Endothelial cell (in vitro differentiated cells): ENCODE measurements at regions not wholly inside any gene's neighbourhood (a gene's known extent, or its start where the extent isn't known, plus 50 kb on each side); places are given as distances from the start of the nearest gene placed in this dataset.

Experiments
- DNase-seq: peaks from one replicate; pipeline ENCODE4 v3.0.0; 2021; ENCODE audit warnings: low spot score
- H3K27ac Mint-ChIP-seq: one replicate; pipeline ENCODE4 v1.8.0; 2021; ENCODE audit warnings: mixed read lengths, inconsistent platforms; ENCODE audit not compliant: unreplicated experiment
- H3K27me3 Mint-ChIP-seq: one replicate; pipeline ENCODE4 v1.8.0; 2021; ENCODE audit warnings: mild to moderate bottlenecking, moderate library complexity, mixed read lengths, inconsistent platforms; ENCODE audit not compliant: unreplicated experiment
- H3K36me3 Mint-ChIP-seq: one replicate; pipeline ENCODE4 v1.8.0; 2021; ENCODE audit warnings: mild to moderate bottlenecking, low read depth, mixed read lengths, inconsistent platforms; ENCODE audit not compliant: unreplicated experiment
- H3K4me1 Mint-ChIP-seq: one replicate; pipeline ENCODE4 v1.8.0; 2021; ENCODE audit warnings: mild to moderate bottlenecking, mixed read lengths, inconsistent platforms; ENCODE audit not compliant: unreplicated experiment
- H3K4me3 Mint-ChIP-seq: one replicate; pipeline ENCODE4 v1.8.0; 2021; ENCODE audit warnings: mild to moderate bottlenecking, mixed read lengths, inconsistent platforms; ENCODE audit not compliant: unreplicated experiment
- H3K9me3 Mint-ChIP-seq: one replicate; pipeline ENCODE4 v1.8.0; 2021; ENCODE audit warnings: mixed read lengths, inconsistent platforms; ENCODE audit not compliant: unreplicated experiment
- CTCF ChIP-seq: fragments of 200-600 bp; sonication (generic); IDR thresholded peaks from one replicate; pipeline ENCODE4 v1.5.0; 2021; ENCODE audit warnings: antibody characterized with exemption; ENCODE audit not compliant: unreplicated experiment

DNA sequence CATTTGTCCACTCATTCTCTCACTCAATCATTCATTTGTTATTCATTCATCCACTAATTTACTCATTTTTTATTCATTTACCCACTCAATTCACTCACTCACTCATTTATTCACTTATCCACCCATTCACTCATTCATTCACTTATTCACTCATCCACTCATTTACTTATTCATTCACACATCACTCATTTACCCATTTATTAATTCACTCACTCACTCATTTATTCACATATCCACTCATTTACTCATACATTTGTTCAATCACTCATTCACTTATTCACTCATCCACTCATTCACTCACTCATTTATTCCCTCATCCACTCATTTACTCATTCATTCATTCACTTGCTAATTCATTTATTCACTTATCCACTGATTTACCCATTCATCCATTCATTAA is 129.1 kb downstream of the TTLL2 start:
- Mint-ChIP-seq H3K4me1 (peaks cover 9% of the 10 kb centered on the region), H3K9me3 (no peaks in the 10 kb centered on the region), H3K27ac (no peak overlapping the region), H3K27me3 (no peaks in the 10 kb centered on the region), H3K4me3 (no peak overlapping the region), H3K36me3 (peaks cover 3% of the 10 kb centered on the region)
- no peak for DNase-seq
- no peak for TF ChIP-seq CTCF

- DNase-seq, result no peak
- Mint-ChIP-seq H3K27me3 (no peaks in the 10 kb centered on the region), H3K4me3 (no peak overlapping the region), H3K4me1 (peaks cover 9% of the 10 kb centered on the region), H3K9me3 (no peaks in the 10 kb centered on the region), H3K36me3 (peaks cover 3% of the 10 kb centered on the region), H3K27ac (no peak overlapping the region)
- no peak for TF ChIP-seq CTCF
Measured at GRCh38 chr6:167455371-167455770, 130.5 kb downstream of the TTLL2 start.

DNA sequence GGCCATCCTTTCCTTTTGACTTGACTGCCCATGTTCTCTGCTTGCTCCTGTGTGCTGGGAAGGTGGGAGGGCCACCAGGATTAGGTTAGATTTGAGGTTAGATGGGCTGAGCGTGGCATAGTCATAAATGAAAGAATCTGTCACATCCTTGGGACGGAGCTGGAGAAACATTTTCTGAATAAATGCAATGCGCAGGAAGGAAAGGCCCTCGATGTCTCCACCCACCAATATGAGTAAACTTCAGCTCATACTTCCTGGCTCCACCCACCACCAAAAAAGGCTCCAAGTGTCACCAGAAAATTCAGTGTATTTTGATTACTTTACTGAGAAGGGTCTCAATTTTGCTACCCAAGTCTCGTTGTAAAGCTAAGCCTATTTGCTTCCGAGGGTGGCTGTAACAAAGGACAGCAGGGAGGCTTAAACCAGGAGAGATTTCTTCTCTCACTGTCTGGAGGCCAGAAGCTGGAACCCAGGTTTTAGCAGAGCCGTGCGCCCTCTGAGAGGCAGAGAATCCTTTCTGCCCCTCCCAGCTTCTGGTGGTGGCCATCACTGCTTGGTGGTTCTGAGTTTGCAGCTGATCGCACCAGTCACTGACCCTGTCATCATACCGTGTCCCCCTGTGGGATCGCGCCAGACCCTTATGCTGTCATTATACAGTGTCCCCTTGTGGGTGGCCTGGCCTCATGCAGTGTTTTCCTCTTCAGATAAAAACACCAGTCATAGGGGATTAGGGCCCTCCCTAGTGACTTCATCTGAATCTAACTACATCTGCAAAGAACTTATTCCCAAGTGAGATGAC is 137.8 kb downstream of the TTLL2 start:
- no peaks in the 10 kb centered on the region for H3K36me3 Mint-ChIP-seq
- no peak for DNase-seq
- peaks cover 3% of the 10 kb centered on the region for H3K27me3 Mint-ChIP-seq
- no peak for TF ChIP-seq CTCF
- no peak overlapping the region for H3K27ac Mint-ChIP-seq
- no peaks in the 10 kb centered on the region for H3K9me3 Mint-ChIP-seq
- no peak overlapping the region for H3K4me3 Mint-ChIP-seq
- peaks cover 35% of the 10 kb centered on the region for H3K4me1 Mint-ChIP-seq

GRCh38 chr6:167464177-167464576 is 139.3 kb downstream of the TTLL2 start:
- no peak for TF ChIP-seq CTCF
- H3K4me1 Mint-ChIP-seq, result peaks cover 45% of the 10 kb centered on the region
- H3K9me3 Mint-ChIP-seq, result no peaks in the 10 kb centered on the region
- H3K27ac Mint-ChIP-seq, result no peak overlapping the region
- peaks cover 6% of the 10 kb centered on the region for H3K27me3 Mint-ChIP-seq
- no peaks in the 10 kb centered on the region for H3K36me3 Mint-ChIP-seq
- H3K4me3 Mint-ChIP-seq, result no peak overlapping the region
- DNase-seq, result no peak

DNA sequence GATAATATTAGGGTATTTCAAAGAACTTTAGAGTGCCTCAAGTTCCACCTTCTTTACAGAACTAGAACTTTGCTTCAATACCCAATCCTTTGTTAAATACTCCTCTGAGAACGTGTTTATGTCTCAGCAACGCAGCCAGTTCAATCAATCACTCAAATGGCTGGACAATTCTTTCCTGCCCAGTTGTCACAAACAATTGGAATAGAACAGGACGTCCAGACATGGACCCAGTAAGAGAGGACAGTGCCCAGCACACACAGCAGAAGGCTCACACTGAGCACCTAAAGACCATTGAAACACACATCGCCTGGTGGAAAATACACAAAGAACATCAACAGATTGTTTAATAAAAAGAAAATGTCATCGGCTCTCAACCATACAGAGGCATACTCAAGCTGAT is 140.6 kb downstream of the TTLL2 start:
- no peak for DNase-seq
- no peaks in the 10 kb centered on the region for H3K9me3 Mint-ChIP-seq
- H3K27ac Mint-ChIP-seq, result peak overlapping the region; percentile 86
- H3K27me3 Mint-ChIP-seq, result peaks cover 8% of the 10 kb centered on the region
- no peaks in the 10 kb centered on the region for H3K36me3 Mint-ChIP-seq
- peaks cover 56% of the 10 kb centered on the region for H3K4me1 Mint-ChIP-seq
- no peak for TF ChIP-seq CTCF
- H3K4me3 Mint-ChIP-seq, result no peak overlapping the region
